Naive B cell (primary cell): ENCODE measurements at regions not wholly inside any gene's neighbourhood (a gene's known extent, or its start where the extent isn't known, plus 50 kb on each side); places are given as distances from the start of the nearest gene placed in this dataset.
"Not testable (repeated sequence)": the region's sequence is repeated elsewhere in the genome, so short reads cannot be mapped to it uniquely, and the experiment has no call there.

Source experiments
- ATAC-seq, 2 donors: fragments of 150-1000 bp; cut with Tn5 transposase; 2 replicates each; pipeline ENCODE4 v1.10.0; 2021; ENCODE audit warnings: low read depth in 2 of 2, mild to moderate bottlenecking in 2 of 2, moderate library complexity in 2 of 2
- DNase-seq: peaks from one replicate; pipeline ENCODE4 v3.0.0; 2022
- H3K27ac Mint-ChIP-seq, 6 donors: one replicate each; pipeline ENCODE4 v1.8.0; 2020 to 2022; ENCODE audit warnings: mild to moderate bottlenecking in 6 of 6, mixed read lengths in 6 of 6, moderate library complexity in 5 of 6, inconsistent platforms in 2 of 6
- H3K27me3 Mint-ChIP-seq, 3 donors: one replicate each; pipeline ENCODE4 v1.8.0; 2021 to 2022; ENCODE audit warnings: mixed read lengths in 3 of 3, mild to moderate bottlenecking in 1 of 3
- H3K36me3 Mint-ChIP-seq, 2 donors: one replicate each; pipeline ENCODE4 v1.8.0; 2020 to 2022; ENCODE audit warnings: mixed read lengths in 2 of 2, inconsistent platforms in 1 of 2, mild to moderate bottlenecking in 1 of 2
- H3K4me1 Mint-ChIP-seq, 3 donors: one replicate each; pipeline ENCODE4 v1.8.0; 2020 to 2022; ENCODE audit warnings: mixed read lengths in 3 of 3, inconsistent platforms in 1 of 3, mild to moderate bottlenecking in 1 of 3, moderate library complexity in 1 of 3
- H3K4me3 Mint-ChIP-seq, 8 donors: one replicate each; pipeline ENCODE4 v1.8.0; 2020 to 2022; ENCODE audit warnings: mild to moderate bottlenecking in 8 of 8, mixed read lengths in 8 of 8, moderate library complexity in 8 of 8, inconsistent platforms in 2 of 8
- H3K9me3 Mint-ChIP-seq, 7 donors: one replicate each; pipeline ENCODE4 v1.8.0; 2020 to 2022; ENCODE audit warnings: mixed read lengths in 7 of 7, mild to moderate bottlenecking in 5 of 7, inconsistent platforms in 2 of 7, moderate library complexity in 1 of 7

- ATAC-seq, result peak in 1 of 2 donors; percentile 37
- peaks cover 19 to 67% (median 48%) of the 10 kb centered on the region in 3 donors for H3K27me3 Mint-ChIP-seq
- no peak overlapping the region for H3K4me3 Mint-ChIP-seq
- H3K9me3 Mint-ChIP-seq, result peaks cover 0 to 7% (median 1%) of the 10 kb centered on the region in 7 donors
- peaks cover 0 to 14% of the 10 kb centered on the region in 2 donors for H3K36me3 Mint-ChIP-seq
- H3K27ac Mint-ChIP-seq, result no peak overlapping the region
- no peak for DNase-seq
- peaks cover 0 to 5% (median 0%) of the 10 kb centered on the region in 3 donors for H3K4me1 Mint-ChIP-seq
These were observed 93.8 kb upstream of the FGF3 start for GRCh38 chr11:69912911-69913451.

GRCh38 chr11:69913591-69914285 is 94.5 kb upstream of the FGF3 start:
- Mint-ChIP-seq H3K27me3 (peaks cover 13 to 63% (median 49%) of the 10 kb centered on the region in 3 donors), H3K36me3 (peaks cover 0 to 14% of the 10 kb centered on the region in 2 donors), H3K9me3 (peaks cover 0 to 7% (median 1%) of the 10 kb centered on the region in 7 donors), H3K4me1 (peaks cover 0 to 5% (median 0%) of the 10 kb centered on the region in 3 donors), H3K4me3 (no peak overlapping the region), H3K27ac (no peak overlapping the region)
- no peak for ATAC-seq
- no peak for DNase-seq

- DNase-seq (no peak), ATAC-seq (no peak)
- Mint-ChIP-seq H3K27me3 (peaks cover 13 to 62% (median 55%) of the 10 kb centered on the region in 3 donors), H3K4me1 (peaks cover 0 to 10% (median 0%) of the 10 kb centered on the region in 3 donors), H3K36me3 (peaks cover 0 to 14% of the 10 kb centered on the region in 2 donors), H3K27ac (no peak overlapping the region), H3K9me3 (peaks cover 0 to 7% (median 1%) of the 10 kb centered on the region in 7 donors), H3K4me3 (no peak overlapping the region)
These were observed 95.3 kb upstream of the FGF3 start for GRCh38 chr11:69914286-69915150.

- peaks cover 13 to 66% (median 57%) of the 10 kb centered on the region in 3 donors for H3K27me3 Mint-ChIP-seq
- no peak overlapping the region for H3K4me3 Mint-ChIP-seq
- DNase-seq (no peak), ATAC-seq (no peak)
- H3K36me3 Mint-ChIP-seq, result peaks cover 0 to 14% of the 10 kb centered on the region in 2 donors
- H3K27ac Mint-ChIP-seq, result peak overlapping the region in 1 of 6 donors; percentile 66
- peaks cover 0 to 7% (median 1%) of the 10 kb centered on the region in 7 donors for H3K9me3 Mint-ChIP-seq
- H3K4me1 Mint-ChIP-seq, result peaks cover 0 to 13% (median 0%) of the 10 kb centered on the region in 3 donors
These were observed 95.9 kb upstream of the FGF3 start for GRCh38 chr11:69915151-69915500.

GRCh38 chr11:69915501-69916250 is 96.5 kb upstream of the FGF3 start:
- ATAC-seq (no peak), DNase-seq (no peak)
- Mint-ChIP-seq H3K4me1 (peaks cover 0 to 13% (median 0%) of the 10 kb centered on the region in 3 donors), H3K9me3 (peaks cover 0 to 7% (median 1%) of the 10 kb centered on the region in 7 donors), H3K27me3 (peaks cover 13 to 66% (median 56%) of the 10 kb centered on the region in 3 donors), H3K27ac (peak overlapping the region in 1 of 6 donors; percentile 66), H3K36me3 (peaks cover 0 to 14% of the 10 kb centered on the region in 2 donors), H3K4me3 (no peak overlapping the region)

- Mint-ChIP-seq H3K27me3 (peaks cover 13 to 66% (median 51%) of the 10 kb centered on the region in 3 donors), H3K4me1 (peaks cover 0 to 13% (median 0%) of the 10 kb centered on the region in 3 donors), H3K36me3 (peaks cover 0 to 14% of the 10 kb centered on the region in 2 donors)
- not testable (repeated sequence) for DNase-seq, H3K27ac Mint-ChIP-seq, ATAC-seq, H3K9me3 Mint-ChIP-seq, H3K4me3 Mint-ChIP-seq
These were observed 97.0 kb upstream of the FGF3 start for GRCh38 chr11:69916251-69916649.

- DNase-seq (no peak), ATAC-seq (no peak)
- Mint-ChIP-seq H3K4me1 (peaks cover 0 to 13% (median 0%) of the 10 kb centered on the region in 3 donors), H3K27me3 (peaks cover 11 to 66% (median 49%) of the 10 kb centered on the region in 3 donors), H3K27ac (no peak overlapping the region), H3K9me3 (peaks cover 0 to 7% (median 1%) of the 10 kb centered on the region in 7 donors), H3K4me3 (no peak overlapping the region), H3K36me3 (peaks cover 0 to 14% of the 10 kb centered on the region in 2 donors)
These were observed 97.7 kb upstream of the FGF3 start for GRCh38 chr11:69916806-69917387.

- no peak overlapping the region for H3K4me3 Mint-ChIP-seq
- H3K4me1 Mint-ChIP-seq, result peaks cover 0 to 13% (median 0%) of the 10 kb centered on the region in 3 donors
- no peak for DNase-seq
- H3K9me3 Mint-ChIP-seq, result peaks cover 0 to 7% (median 1%) of the 10 kb centered on the region in 7 donors
- H3K27me3 Mint-ChIP-seq, result peaks cover 9 to 66% (median 51%) of the 10 kb centered on the region in 3 donors
- H3K36me3 Mint-ChIP-seq, result peaks cover 0 to 14% of the 10 kb centered on the region in 2 donors
- ATAC-seq, result no peak
- no peak overlapping the region for H3K27ac Mint-ChIP-seq
These were observed 98.3 kb upstream of the FGF3 start for GRCh38 chr11:69917529-69917928.

- Mint-ChIP-seq H3K36me3 (peaks cover 0 to 14% of the 10 kb centered on the region in 2 donors), H3K4me1 (peaks cover 0 to 13% (median 0%) of the 10 kb centered on the region in 3 donors), H3K27ac (no peak overlapping the region), H3K27me3 (peaks cover 15 to 68% (median 60%) of the 10 kb centered on the region in 3 donors), H3K4me3 (peak overlapping the region in 1 of 8 donors; percentile 69), H3K9me3 (peaks cover 0 to 7% (median 1%) of the 10 kb centered on the region in 7 donors)
- no peak for DNase-seq
- no peak for ATAC-seq
These were observed 99.2 kb upstream of the FGF3 start for GRCh38 chr11:69918231-69918937.

GRCh38 chr11:69918938-69919650 is 99.9 kb upstream of the FGF3 start:
- peaks cover 19 to 75% (median 67%) of the 10 kb centered on the region in 3 donors for H3K27me3 Mint-ChIP-seq
- DNase-seq (peak; percentile 52), ATAC-seq (peak; percentile 64 to 73)
- H3K27ac Mint-ChIP-seq, result no peak overlapping the region
- peaks cover 0 to 13% (median 0%) of the 10 kb centered on the region in 3 donors for H3K4me1 Mint-ChIP-seq
- peaks cover 0 to 7% (median 1%) of the 10 kb centered on the region in 7 donors for H3K9me3 Mint-ChIP-seq
- peaks cover 0 to 14% of the 10 kb centered on the region in 2 donors for H3K36me3 Mint-ChIP-seq
- no peak overlapping the region for H3K4me3 Mint-ChIP-seq

- Mint-ChIP-seq H3K4me1 (peaks cover 3 to 18% (median 4%) of the 10 kb centered on the region in 3 donors), H3K9me3 (peaks cover 0 to 7% (median 1%) of the 10 kb centered on the region in 7 donors), H3K27ac (no peak overlapping the region), H3K36me3 (peaks cover 0 to 14% of the 10 kb centered on the region in 2 donors), H3K4me3 (no peak overlapping the region), H3K27me3 (peaks cover 25 to 77% (median 71%) of the 10 kb centered on the region in 3 donors)
- DNase-seq (no peak), ATAC-seq (peak; percentile 47 to 62)
These were observed 100.6 kb upstream of the FGF3 start for GRCh38 chr11:69919659-69920344.
